Vagina (tissue), 2 donors: ENCODE measurements at regions not wholly inside any gene's neighbourhood (a gene's known extent, or its start where the extent isn't known, plus 50 kb on each side); places are given as distances from the start of the nearest gene placed in this dataset.

ENCODE experiments used
- DNase-seq, 2 donors: peaks; one replicate each; pipeline ENCODE4 v3.0.0-alpha.2; 2017; ENCODE audit errors: extremely low spot score in 2 of 2
- H3K27ac ChIP-seq: fragments of 200-600 bp; sonication (generic); one replicate; pipeline ENCODE4 v1.5.1; 2019
- H3K27me3 ChIP-seq: fragments of 200-600 bp; sonication (generic); one replicate; pipeline ENCODE4 v1.5.1; 2019
- H3K36me3 ChIP-seq, 2 donors: fragments of 200-600 bp; sonication (generic); one replicate each; pipeline ENCODE4 v1.5.1; 2017 to 2019
- H3K4me1 ChIP-seq: fragments of 200-600 bp; sonication (generic); one replicate; pipeline ENCODE4 v1.5.1; 2019
- H3K4me3 ChIP-seq, 2 donors: fragments of 200-600 bp; sonication (generic); 1 replicate in 1 of 2; 2 replicates in 1 of 2; pipeline ENCODE4 v1.5.1; 2016 to 2019
- H3K9me3 ChIP-seq: fragments of 200-600 bp; sonication (generic); one replicate; pipeline ENCODE4 v1.5.1; 2019
- CTCF ChIP-seq, 3 experiments: fragments of 450-650 bp in 2 of 3; fragments of 200-600 bp in 1 of 3; sonication (generic) in 1 of 3; IDR thresholded peaks; one replicate each; pipeline ENCODE4 v1.5.1; 2017 to 2019; ENCODE audit warnings: antibody characterized with exemption in 3 of 3, mild to moderate bottlenecking in 2 of 3, moderate library complexity in 2 of 3
- POLR2A ChIP-seq, 2 donors: fragments of 450-650 bp; IDR thresholded peaks; one replicate each; pipeline ENCODE4 v1.6.1; 2017; ENCODE audit warnings: antibody characterized with exemption in 2 of 2, mild to moderate bottlenecking in 2 of 2, moderate library complexity in 2 of 2
- POLR2AphosphoS5 ChIP-seq, 2 donors: sonication (generic); formaldehyde crosslinking; IDR thresholded peaks; one replicate each; pipeline ENCODE4 v1.9.0; 2017; ENCODE audit warnings: antibody characterized with exemption in 2 of 2, mild to moderate bottlenecking in 2 of 2, low read depth in 1 of 2; ENCODE audit not compliant: insufficient read depth in 1 of 2
- intact Hi-C: fragments of 100-400 bp; cut with DNase I; formaldehyde crosslinking; loops from one replicate; pipeline ENCODE4 v1.15.1; 2023

- TF ChIP-seq POLR2AphosphoS5 (IDR thresholded peaks at IDR 0.05; ENCODE audit: insufficient read depth in 1 of 2, low read depth in 1 of 2): no peak
- no peak for TF ChIP-seq CTCF (IDR thresholded peaks at IDR 0.05)
- TF ChIP-seq POLR2A (IDR thresholded peaks at IDR 0.05): no peak
- no peaks in the 10 kb centered on the region for H3K36me3 ChIP-seq
- H3K9me3 ChIP-seq: no peaks in the 10 kb centered on the region
- H3K4me1 ChIP-seq: no peaks in the 10 kb centered on the region
- intact Hi-C loops: no loop called here
- H3K27me3 ChIP-seq: no peaks in the 10 kb centered on the region
- no peak for DNase-seq
- H3K27ac ChIP-seq: no peak overlapping the region
- no peak overlapping the region for H3K4me3 ChIP-seq
These were observed 149.5 kb upstream of the RBBP8 start for GRCh38 chr18:22783662-22784076.

- no peaks in the 10 kb centered on the region for H3K27me3 ChIP-seq
- no peak for TF ChIP-seq POLR2AphosphoS5 (IDR thresholded peaks at IDR 0.05; ENCODE audit: insufficient read depth in 1 of 2, low read depth in 1 of 2)
These were observed 144.1 kb upstream of the RBBP8 start for GRCh38 chr18:22789052-22789451.

GRCh38 chr18:22789600-22789999 lies 143.5 kb upstream of the RBBP8 start:
- TF ChIP-seq POLR2AphosphoS5 (IDR thresholded peaks at IDR 0.05; ENCODE audit: insufficient read depth in 1 of 2, low read depth in 1 of 2): no peak
- no peak for TF ChIP-seq POLR2A (IDR thresholded peaks at IDR 0.05)
- TF ChIP-seq CTCF (IDR thresholded peaks at IDR 0.05): no peak
- Histone ChIP-seq H3K36me3 (no peaks in the 10 kb centered on the region), H3K27ac (no peak overlapping the region), H3K27me3 (no peaks in the 10 kb centered on the region), H3K4me3 (no peak overlapping the region), H3K4me1 (no peaks in the 10 kb centered on the region), H3K9me3 (no peaks in the 10 kb centered on the region)
- intact Hi-C loops: no loop called here
- no peak for DNase-seq

More at GRCh38 chr18:22789052-22789451, 144.1 kb upstream of the RBBP8 start:
- Histone ChIP-seq H3K27ac (no peak overlapping the region), H3K9me3 (no peaks in the 10 kb centered on the region), H3K4me3 (no peak overlapping the region), H3K36me3 (no peaks in the 10 kb centered on the region), H3K4me1 (no peaks in the 10 kb centered on the region)
- intact Hi-C loops: no loop called here
- no peak for DNase-seq

- Histone ChIP-seq H3K4me3 (no peak overlapping the region), H3K27ac (no peak overlapping the region), H3K4me1 (no peaks in the 10 kb centered on the region), H3K36me3 (no peaks in the 10 kb centered on the region), H3K9me3 (no peaks in the 10 kb centered on the region), H3K27me3 (no peaks in the 10 kb centered on the region)
- TF ChIP-seq CTCF (IDR thresholded peaks at IDR 0.05) (no peak), POLR2AphosphoS5 (IDR thresholded peaks at IDR 0.05; ENCODE audit: insufficient read depth in 1 of 2, low read depth in 1 of 2) (no peak), POLR2A (IDR thresholded peaks at IDR 0.05) (no peak)
- DNase-seq: no peak
- intact Hi-C loops: no loop called here
These were observed 142.4 kb upstream of the RBBP8 start for GRCh38 chr18:22790545-22791309.

GRCh38 chr18:22791310-22791610 lies 141.9 kb upstream of the RBBP8 start:
- Histone ChIP-seq H3K27ac (no peak overlapping the region), H3K27me3 (no peaks in the 10 kb centered on the region), H3K4me3 (no peak overlapping the region), H3K4me1 (no peaks in the 10 kb centered on the region), H3K36me3 (no peaks in the 10 kb centered on the region), H3K9me3 (no peaks in the 10 kb centered on the region)
- intact Hi-C loops: no loop called here
- TF ChIP-seq CTCF (IDR thresholded peaks at IDR 0.05) (no peak), POLR2A (IDR thresholded peaks at IDR 0.05) (no peak), POLR2AphosphoS5 (IDR thresholded peaks at IDR 0.05; ENCODE audit: insufficient read depth in 1 of 2, low read depth in 1 of 2) (no peak)
- no peak for DNase-seq
